Natural killer cell (primary cell): ENCODE measurements at regions not wholly inside any gene's neighbourhood (a gene's known extent, or its start where the extent isn't known, plus 50 kb on each side); places are given as distances from the start of the nearest gene placed in this dataset.

Experiments
- ATAC-seq, 3 donors: fragments of 150-1000 bp in 2 of 3; fragments of 200-7000 bp in 1 of 3; cut with Tn5 transposase; 1 replicate in 1 of 3; 2 replicates in 2 of 3; pipeline ENCODE4 v1.10.0; 2021; ENCODE audit warnings: mild to moderate bottlenecking in 2 of 3, moderate library complexity in 2 of 3
- DNase-seq, 2 donors: peaks; one replicate each; pipeline versions ENCODE4 v3.0.0 to v3.0.0-alpha.2; 2013 to 2021; ENCODE audit warnings: mixed read lengths in 1 of 2
- H3K27ac ChIP-seq: one replicate; pipeline ENCODE4 v1.5.1; 2013; ENCODE audit warnings: mild to moderate bottlenecking, low read length
- H3K27me3 ChIP-seq: one replicate; pipeline ENCODE4 v1.6.1; 2013; ENCODE audit warnings: low read length; ENCODE audit not compliant: control insufficient read depth, insufficient read depth
- H3K36me3 ChIP-seq: one replicate; pipeline ENCODE4 v1.6.1; 2013; ENCODE audit warnings: low read length; ENCODE audit not compliant: control insufficient read depth, insufficient read depth
- H3K4me1 ChIP-seq: one replicate; pipeline ENCODE4 v1.6.1; 2013; ENCODE audit warnings: low read length; ENCODE audit not compliant: control insufficient read depth, insufficient read depth
- H3K4me3 ChIP-seq: one replicate; pipeline ENCODE4 v1.5.1; 2013; ENCODE audit warnings: low read length
- H3K9me3 ChIP-seq: one replicate; pipeline ENCODE4 v1.6.1; 2013; ENCODE audit warnings: low read length; ENCODE audit not compliant: control insufficient read depth, insufficient read depth
- H3K27ac Mint-ChIP-seq, 2 donors: one replicate each; pipeline ENCODE4 v1.8.0; 2022; ENCODE audit warnings: mild to moderate bottlenecking in 2 of 2, mixed read lengths in 2 of 2, moderate library complexity in 1 of 2
- H3K27me3 Mint-ChIP-seq, 2 donors: one replicate each; pipeline ENCODE4 v1.8.0; 2022; ENCODE audit warnings: low read depth in 2 of 2, mixed read lengths in 2 of 2
- H3K36me3 Mint-ChIP-seq: one replicate; pipeline ENCODE4 v1.8.0; 2022; ENCODE audit warnings: mixed read lengths
- H3K4me1 Mint-ChIP-seq, 2 donors: one replicate each; pipeline ENCODE4 v1.8.0; 2022; ENCODE audit warnings: mixed read lengths in 2 of 2
- H3K4me3 Mint-ChIP-seq: one replicate; pipeline ENCODE4 v1.8.0; 2022; ENCODE audit warnings: mild to moderate bottlenecking, moderate library complexity, mixed read lengths
- H3K9me3 Mint-ChIP-seq, 2 donors: one replicate each; pipeline ENCODE4 v1.8.0; 2022; ENCODE audit warnings: mixed read lengths in 2 of 2
- CTCF ChIP-seq: fragments of 200-600 bp; IDR thresholded peaks from one replicate; pipeline ENCODE4 v1.8.0; 2022; ENCODE audit warnings: antibody characterized with exemption
- WGBS: methylation state at CpG from one replicate; pipeline ENCODE4 v1.1.7; 2013; ENCODE audit warnings: missing lambda C conversion rate; ENCODE audit not compliant: insufficient coverage; 5-methylcytosine and 5-hydroxymethylcytosine counted together
- intact Hi-C: fragments of 100-400 bp; cut with micrococcal nuclease; formaldehyde crosslinking; loops from one replicate; pipeline ENCODE4 v1.14.2; 2022

- no peaks in the 10 kb centered on the region for H3K4me1 ChIP-seq
- no peaks in the 10 kb centered on the region for H3K36me3 ChIP-seq
- Mint-ChIP-seq H3K4me1 (no peaks in the 10 kb centered on the region), H3K27ac (no peak overlapping the region), H3K4me3 (no peak overlapping the region), H3K27me3 (no peaks in the 10 kb centered on the region), H3K36me3 (no peaks in the 10 kb centered on the region), H3K9me3 (peaks cover 5 to 6% of the 10 kb centered on the region in 2 donors)
- DNase-seq (no peak), ATAC-seq (no peak)
- H3K9me3 ChIP-seq: no peaks in the 10 kb centered on the region
- no peak overlapping the region for H3K27ac ChIP-seq
- intact Hi-C loops: no loop called here
- no peaks in the 10 kb centered on the region for H3K27me3 ChIP-seq
- H3K4me3 ChIP-seq: no peak overlapping the region
- no peak for TF ChIP-seq CTCF
- 65% methylated on average over 2 of the region's 5 CpGs for WGBS
These were observed 694.6 kb downstream of the USP25 start for GRCh38 chr21:16424331-16424751.

GRCh38 chr21:16425376-16425775, 695.6 kb downstream of the USP25 start:
- H3K9me3 Mint-ChIP-seq: peaks cover 5 to 6% of the 10 kb centered on the region in 2 donors
- Histone ChIP-seq H3K36me3 (no peaks in the 10 kb centered on the region), H3K9me3 (no peaks in the 10 kb centered on the region), H3K4me1 (no peaks in the 10 kb centered on the region), H3K27me3 (no peaks in the 10 kb centered on the region), H3K27ac (no peak overlapping the region), H3K4me3 (no peak overlapping the region)
- no peaks in the 10 kb centered on the region for H3K27me3 Mint-ChIP-seq
- intact Hi-C loops: no loop called here
- ATAC-seq (no peak), DNase-seq (no peak)
- no peaks in the 10 kb centered on the region for H3K4me1 Mint-ChIP-seq
- no peak overlapping the region for H3K4me3 Mint-ChIP-seq
- no peak overlapping the region for H3K27ac Mint-ChIP-seq
- TF ChIP-seq CTCF: no peak
- no peaks in the 10 kb centered on the region for H3K36me3 Mint-ChIP-seq

GRCh38 chr21:16426936-16427335, 697.2 kb downstream of the USP25 start:
- Histone ChIP-seq H3K4me3 (no peak overlapping the region), H3K36me3 (no peaks in the 10 kb centered on the region), H3K4me1 (no peaks in the 10 kb centered on the region), H3K9me3 (no peaks in the 10 kb centered on the region), H3K27me3 (no peaks in the 10 kb centered on the region), H3K27ac (no peak overlapping the region)
- intact Hi-C loops: no loop called here
- no peak for DNase-seq
- Mint-ChIP-seq H3K4me3 (no peak overlapping the region), H3K27ac (no peak overlapping the region), H3K9me3 (peaks cover 7 to 8% of the 10 kb centered on the region in 2 donors), H3K27me3 (no peaks in the 10 kb centered on the region), H3K36me3 (no peaks in the 10 kb centered on the region), H3K4me1 (no peaks in the 10 kb centered on the region)
- no peak for TF ChIP-seq CTCF
- no peak for ATAC-seq
- 94% methylated on average over 4 of the region's 6 CpGs for WGBS

GRCh38 chr21:16427587-16428087, 697.9 kb downstream of the USP25 start:
- peaks cover 7 to 8% of the 10 kb centered on the region in 2 donors for H3K9me3 Mint-ChIP-seq
- H3K27ac ChIP-seq: no peak overlapping the region
- H3K27ac Mint-ChIP-seq: no peak overlapping the region
- 95% methylated on average over 3 of the region's 3 CpGs for WGBS
- no peaks in the 10 kb centered on the region for H3K36me3 Mint-ChIP-seq
- DNase-seq: no peak
- no peak overlapping the region for H3K4me3 Mint-ChIP-seq
- H3K4me3 ChIP-seq: no peak overlapping the region
- H3K4me1 Mint-ChIP-seq: no peaks in the 10 kb centered on the region
- intact Hi-C loops: no loop called here
- no peaks in the 10 kb centered on the region for H3K27me3 Mint-ChIP-seq
- H3K36me3 ChIP-seq: no peaks in the 10 kb centered on the region
- H3K9me3 ChIP-seq: no peaks in the 10 kb centered on the region
- TF ChIP-seq CTCF: no peak
- H3K4me1 ChIP-seq: no peaks in the 10 kb centered on the region
- ATAC-seq: no peak
- H3K27me3 ChIP-seq: no peaks in the 10 kb centered on the region
